ENCODE measurements at regions not wholly inside any gene's neighbourhood (a gene's known extent, or its start where the extent isn't known, plus 50 kb on each side); places are given as distances from the start of the nearest gene placed in this dataset.

GRCh38 chr6:101118136-101118396 is 236.9 kb upstream of the ASCC3 start:
- Histone ChIP-seq H2BK120ac (ENCODE audit: low read depth, low read length, poor library complexity, severe bottlenecking) (no peak overlapping the region), H3K56ac (ENCODE audit: insufficient read length, low read depth, low read length) (no peak overlapping the region), H3K4me2 (ENCODE audit: insufficient read depth, insufficient read length, low read length) (no peak overlapping the region), H4K91ac (ENCODE audit: insufficient read length, low read depth, low read length) (no peak overlapping the region), H2BK20ac (ENCODE audit: low read depth, low read length, poor library complexity, severe bottlenecking) (no peak overlapping the region), H3K79me2 (ENCODE audit: insufficient read depth, low read length) (no peaks in the 10 kb centered on the region), H2AK5ac (ENCODE audit: insufficient read length, low read length) (no peak overlapping the region), H3K9me3 (ENCODE audit: control insufficient read depth, low read depth, low read length) (no peaks in the 10 kb centered on the region), H3K23me2 (ENCODE audit: insufficient read length, low read depth, low read length, poor library complexity, severe bottlenecking) (no peaks in the 10 kb centered on the region), H3K27ac (ENCODE audit: insufficient read length, low read depth, low read length) (no peak overlapping the region), H3K4ac (ENCODE audit: low read depth, low read length) (no peak overlapping the region), H3T11ph (ENCODE audit: low read length) (no peak overlapping the region), H2AFZ (ENCODE audit: low read length) (no peak overlapping the region), H2BK12ac (ENCODE audit: insufficient read length, low read depth, low read length) (no peak overlapping the region), H4K20me1 (ENCODE audit: control insufficient read depth, insufficient read depth, insufficient read length) (no peaks in the 10 kb centered on the region), H3K9ac (ENCODE audit: extremely low read depth, insufficient read length, low read length) (no peak overlapping the region), H2BK15ac (ENCODE audit: low read depth, low read length) (no peak overlapping the region), H3K27me3 (ENCODE audit: insufficient read depth, low read length) (no peaks in the 10 kb centered on the region), H2BK5ac (ENCODE audit: insufficient read length, low read length) (no peak overlapping the region), H3K18ac (ENCODE audit: insufficient read length, low read depth, low read length) (no peak overlapping the region), H4K5ac (ENCODE audit: insufficient read length, low read depth, low read length) (no peak overlapping the region), H3K4me1 (ENCODE audit: insufficient read depth, low read length) (no peaks in the 10 kb centered on the region), H3K23ac (ENCODE audit: insufficient read length, low read depth, low read length) (no peak overlapping the region), H3K14ac (ENCODE audit: insufficient read depth, low read length) (no peak overlapping the region), H3K79me1 (ENCODE audit: insufficient read depth, low read depth, low read length, poor library complexity, severe bottlenecking) (no peaks in the 10 kb centered on the region), H4K8ac (replicated peaks; ENCODE audit: insufficient read length, low read depth, low read length) (no peak overlapping the region)
- Mint-ChIP-seq H3K9me3 (no peaks in the 10 kb centered on the region), H3K27ac (no peak overlapping the region; a peak in 1 of 7 replicates), H3K36me3 (ENCODE audit: insufficient read depth in 1 of 3, low read depth in 3 of 3) (no peaks in the 10 kb centered on the region), H3K4me1 (peaks cover 11 to 19% of the 10 kb centered on the region in 2 experiments), H3K4me3 (no peak overlapping the region), H3K27me3 (ENCODE audit: low read depth) (no peaks in the 10 kb centered on the region)
- DNase-seq = no peak
- TF ChIP-seq CTCF (conservative IDR thresholded peaks at IDR 0.05) = no peak
- WGBS (ENCODE audit: extremely low coverage, insufficient read length, low lambda C conversion rate) = no CpG with 5 or more reads among the region's 1 CpG

Measured in H9 (cell line).